Activated CD8-positive, alpha-beta memory T cell treated with anti-CD3 and anti-CD28 coated beads for 1 hour (primary cell): ENCODE measurements at regions not wholly inside any gene's neighbourhood (a gene's known extent, or its start where the extent isn't known, plus 50 kb on each side); places are given as distances from the start of the nearest gene placed in this dataset.
"Not testable (repeated sequence)": the region's sequence is repeated elsewhere in the genome, so short reads cannot be mapped to it uniquely, and the experiment has no call there.

Experiments
- DNase-seq, 2 donors: peaks; one replicate each; pipeline ENCODE4 v3.0.0-alpha.2; 2020; ENCODE audit warnings: low read depth in 1 of 2; ENCODE audit errors: extremely low read depth in 1 of 2

GRCh38 chr17:5943982-5944381, 126.2 kb upstream of the WSCD1 start:
- DNase-seq, result no peak

DNA sequence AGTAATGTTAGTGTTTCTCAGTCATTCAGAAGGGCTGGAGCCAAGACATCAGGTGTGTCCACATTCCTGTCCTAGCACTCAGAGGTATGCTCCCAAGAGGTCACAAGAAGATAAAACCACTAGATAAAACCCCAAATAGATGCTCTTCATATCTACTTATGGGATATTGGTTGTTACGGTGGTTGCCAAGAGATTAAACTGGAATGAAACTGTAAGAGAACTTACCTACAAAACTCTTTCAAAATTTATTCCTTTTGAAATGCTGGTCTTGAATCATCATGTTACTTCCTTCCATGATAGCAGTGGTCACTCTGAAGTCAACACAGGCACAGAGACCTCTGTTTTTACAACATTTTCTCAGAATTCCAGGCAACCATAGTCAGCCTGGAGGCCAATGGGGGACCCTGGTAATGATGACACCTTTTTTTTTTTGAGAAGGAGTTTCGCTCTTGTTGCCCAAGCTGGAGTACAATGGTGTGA, 122.4 kb upstream of the WSCD1 start:
- no peak for DNase-seq

- no peak for DNase-seq
These were observed 121.4 kb upstream of the WSCD1 start for GRCh38 chr17:5948811-5949210.

DNA sequence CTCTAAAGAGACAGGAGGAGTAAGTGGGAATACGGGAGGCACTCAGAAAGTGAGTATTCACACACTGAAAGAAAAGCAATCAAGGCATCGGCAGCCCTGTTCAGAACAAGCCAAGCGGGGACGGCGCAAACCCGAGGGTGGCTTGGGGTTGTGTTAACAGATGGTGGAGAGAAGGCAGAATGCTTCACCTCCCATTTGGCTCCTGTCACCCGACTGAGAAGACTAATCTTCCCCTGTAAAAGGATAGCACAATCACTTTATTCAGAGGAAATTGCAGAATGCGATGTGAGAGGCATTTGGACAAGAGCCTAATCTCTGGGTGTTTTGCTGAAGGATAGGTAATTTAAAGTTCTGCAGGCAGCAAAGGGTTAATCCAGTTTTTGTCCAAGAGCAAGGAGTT, 119.3 kb upstream of the WSCD1 start:
- no peak for DNase-seq

DNA sequence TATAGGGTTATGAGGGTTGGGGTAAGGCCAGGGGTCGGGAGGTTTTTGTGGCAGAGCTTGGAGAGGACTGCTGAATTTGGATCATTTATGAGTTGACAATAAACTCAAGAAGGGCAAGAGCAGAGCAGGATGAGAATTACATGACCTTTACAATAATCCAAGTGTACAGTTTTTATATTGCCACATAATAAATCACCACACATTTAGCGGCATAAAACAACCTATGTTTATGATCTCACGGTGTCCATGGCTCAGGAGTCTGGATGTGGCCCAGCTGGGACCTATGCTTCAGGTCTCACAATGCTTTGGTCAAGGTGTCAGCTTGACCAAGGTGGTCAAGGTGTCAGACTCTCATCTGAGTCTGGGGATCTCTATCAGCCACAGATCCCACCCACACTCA, 118.3 kb upstream of the WSCD1 start:
- no peak for DNase-seq

DNA sequence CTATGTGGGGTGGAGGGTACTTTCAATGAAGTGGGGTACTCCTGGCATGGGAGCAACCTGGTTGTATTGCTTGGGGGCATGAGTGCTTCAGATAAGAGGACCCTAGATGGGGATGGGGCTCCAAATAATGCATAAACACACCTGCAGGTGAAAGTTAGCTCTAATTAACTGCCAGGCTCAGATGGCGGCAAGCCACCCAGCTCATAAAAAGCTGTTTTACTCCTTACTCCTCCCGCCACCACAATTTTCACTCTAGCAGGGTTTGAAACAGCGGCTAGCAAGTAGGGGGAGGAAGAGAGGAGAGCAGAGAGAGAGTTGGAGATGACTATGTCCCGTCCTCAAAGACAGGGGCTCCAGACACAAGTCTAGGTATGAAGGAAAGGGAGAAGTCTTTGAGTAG, 117.7 kb upstream of the WSCD1 start:
- DNase-seq, result no peak

GRCh38 chr17:5955764-5956163, 114.4 kb upstream of the WSCD1 start:
- DNase-seq, result no peak

DNA sequence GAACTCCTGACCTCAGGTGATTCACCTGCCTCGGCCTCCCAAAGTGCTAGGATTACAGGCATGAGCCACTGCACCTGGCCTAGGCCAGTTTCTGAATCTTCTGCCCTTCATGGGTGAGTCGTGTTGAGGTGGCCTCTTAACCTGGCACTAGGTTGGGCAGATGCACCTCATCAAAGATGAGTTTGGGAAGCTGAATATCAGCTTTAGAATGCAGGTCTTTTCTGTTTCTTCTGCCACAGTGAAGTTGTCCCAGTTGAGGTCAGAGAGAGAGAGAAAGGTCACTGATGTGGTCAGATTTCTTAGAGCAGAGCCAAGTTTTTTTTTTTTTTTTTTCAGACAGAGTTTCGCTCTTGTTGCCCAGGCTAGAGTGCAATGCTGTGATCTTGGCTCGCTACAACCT, 111.3 kb upstream of the WSCD1 start:
- no peak for DNase-seq

GRCh38 chr17:5962371-5962770, 107.8 kb upstream of the WSCD1 start:
- DNase-seq, result no peak

DNA sequence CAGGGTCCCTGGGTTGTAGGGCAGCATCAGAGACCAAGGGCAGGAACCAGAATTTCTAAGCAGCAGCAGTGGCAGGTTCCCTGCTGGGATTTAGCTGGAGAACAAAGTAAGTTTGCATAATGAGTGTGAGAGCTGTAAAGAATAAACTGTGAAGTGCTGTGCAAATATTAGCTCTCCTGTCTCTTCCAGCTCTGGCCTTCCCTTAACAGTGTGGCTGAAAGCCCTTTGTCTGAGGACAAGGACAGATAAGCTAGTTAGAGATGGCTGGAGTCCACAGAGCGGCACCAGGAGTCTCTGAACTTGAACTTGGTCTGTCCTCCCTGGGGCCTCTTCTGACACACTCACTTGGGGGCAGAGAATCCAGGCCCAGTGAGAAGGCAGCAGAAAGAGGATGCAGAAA, 98.2 kb upstream of the WSCD1 start:
- no peak for DNase-seq

DNA sequence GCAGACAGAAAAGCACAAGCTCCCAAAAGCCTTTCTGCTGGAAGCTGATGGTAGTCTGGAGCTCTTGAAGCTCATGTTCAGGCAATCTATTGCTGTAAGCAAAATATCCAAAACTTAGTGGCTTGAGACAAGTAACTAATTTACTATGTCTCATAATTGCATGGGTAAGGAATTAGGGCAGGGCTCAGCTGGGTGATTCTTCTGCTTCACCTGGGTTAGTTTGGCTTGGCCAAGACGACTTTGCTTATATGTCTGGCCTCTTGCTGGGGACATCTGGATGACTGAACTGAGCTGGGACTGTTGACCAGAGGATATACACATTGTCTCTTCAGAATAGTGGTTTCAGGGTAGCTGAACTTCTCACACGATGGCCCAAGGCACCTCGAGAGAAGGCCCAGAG, 96.8 kb upstream of the WSCD1 start:
- DNase-seq, result no peak

DNA sequence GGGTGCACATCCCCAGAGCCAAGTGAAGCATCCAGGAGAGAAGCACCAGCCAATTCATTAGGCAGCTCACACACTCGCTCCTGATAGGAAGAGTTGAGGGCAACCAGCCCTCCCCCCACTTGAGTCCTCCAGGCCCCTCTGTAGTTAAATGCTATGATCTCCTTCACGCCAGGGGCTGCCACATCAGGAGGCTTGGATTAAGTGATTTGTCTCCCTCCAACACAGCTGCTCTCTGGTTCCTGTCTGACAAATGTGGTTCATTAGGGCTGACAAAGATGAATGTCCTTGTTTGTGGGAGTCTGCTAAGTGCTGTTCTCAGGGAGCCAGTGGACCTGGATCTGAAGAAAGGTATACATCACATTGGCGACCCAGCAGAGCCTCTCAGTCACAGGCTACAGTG, 94.5 kb upstream of the WSCD1 start:
- no peak for DNase-seq

DNA sequence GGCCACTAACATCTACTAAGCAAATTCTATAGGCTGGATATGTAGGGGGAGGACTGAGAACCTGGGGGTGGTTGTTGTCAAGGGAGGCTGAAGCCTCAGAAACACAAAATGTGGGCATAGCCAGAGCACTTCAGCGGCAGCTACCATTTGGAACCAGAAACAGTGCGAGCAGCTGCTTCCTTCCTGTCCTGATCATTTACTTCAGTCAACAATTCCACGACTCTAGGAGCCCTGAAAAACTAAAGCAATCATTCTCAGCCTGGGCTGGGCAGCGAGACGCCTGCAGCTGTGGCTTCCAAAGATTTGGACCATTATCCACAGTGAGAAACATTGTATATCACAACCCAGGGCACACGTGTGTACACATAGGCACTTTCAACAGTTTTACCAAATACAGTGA, 93.9 kb upstream of the WSCD1 start:
- DNase-seq, result no peak

DNA sequence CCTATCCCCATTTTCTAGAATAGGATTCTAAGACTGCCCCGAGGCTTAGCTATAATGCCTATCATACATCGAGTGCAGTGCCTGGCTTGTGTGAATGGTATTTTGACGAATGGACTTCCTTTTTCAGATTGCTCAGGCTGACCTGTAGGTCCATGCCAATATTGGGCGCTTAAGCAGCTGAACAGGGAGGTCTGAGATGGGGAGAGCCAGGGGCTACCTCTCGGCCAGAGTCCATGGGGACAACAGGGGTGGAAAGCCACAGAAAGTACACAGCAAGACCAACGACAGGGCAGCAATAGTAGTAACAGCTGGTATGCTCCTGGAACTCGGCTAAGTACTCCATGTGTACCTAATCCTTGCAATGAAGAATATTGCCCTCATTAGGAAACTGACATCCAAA, 91.7 kb upstream of the WSCD1 start:
- DNase-seq, result no peak

DNA sequence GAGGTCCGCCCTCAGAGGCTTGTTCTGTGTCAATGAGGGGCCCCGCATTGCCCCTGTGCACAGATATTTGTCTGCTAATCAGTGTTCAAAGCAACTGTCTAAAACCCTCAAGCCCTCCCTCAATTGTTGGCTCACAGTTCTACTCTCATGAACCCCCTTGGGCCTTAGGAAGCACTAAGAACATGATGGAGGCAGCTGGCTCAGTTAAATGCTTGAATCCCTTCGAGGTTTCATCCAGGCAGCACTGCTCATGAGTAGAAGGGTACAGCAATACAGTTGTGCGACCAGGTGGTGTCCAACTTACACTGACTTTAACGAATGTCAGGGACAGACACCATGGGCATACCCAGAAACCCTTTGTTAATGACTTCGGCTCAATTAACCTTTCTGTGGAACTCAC, 89.2 kb upstream of the WSCD1 start:
- no peak for DNase-seq

GRCh38 chr17:5986644-5987043, 83.5 kb upstream of the WSCD1 start:
- DNase-seq, result no peak

- no peak for DNase-seq
These were observed 69.8 kb upstream of the WSCD1 start for GRCh38 chr17:6000426-6000825.

GRCh38 chr17:6003221-6003620, 67.0 kb upstream of the WSCD1 start:
- not testable (repeated sequence) for DNase-seq

GRCh38 chr17:6005939-6006338, 64.2 kb upstream of the WSCD1 start:
- DNase-seq, result no peak

DNA sequence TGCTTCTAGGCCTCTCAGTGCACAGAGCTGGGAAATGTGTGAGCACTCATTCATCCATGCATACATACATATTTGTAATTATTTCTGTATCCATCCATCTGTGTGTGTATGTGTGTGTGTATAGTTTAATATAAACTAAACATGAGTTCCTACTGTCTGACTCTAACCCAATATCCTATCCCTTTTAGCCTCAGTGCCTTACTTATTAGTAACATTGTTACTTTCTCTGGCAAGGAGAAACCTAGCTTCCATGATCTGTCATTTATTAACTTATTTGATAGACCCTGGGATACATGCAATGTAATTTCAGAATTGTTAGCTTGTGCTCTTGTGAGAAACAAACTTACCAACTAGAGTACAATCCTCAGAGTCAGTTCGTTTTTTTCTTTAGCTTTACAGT, 59.0 kb upstream of the WSCD1 start:
- no peak for DNase-seq

GRCh38 chr17:6018788-6019187, 51.4 kb upstream of the WSCD1 start:
- no peak for DNase-seq

DNA sequence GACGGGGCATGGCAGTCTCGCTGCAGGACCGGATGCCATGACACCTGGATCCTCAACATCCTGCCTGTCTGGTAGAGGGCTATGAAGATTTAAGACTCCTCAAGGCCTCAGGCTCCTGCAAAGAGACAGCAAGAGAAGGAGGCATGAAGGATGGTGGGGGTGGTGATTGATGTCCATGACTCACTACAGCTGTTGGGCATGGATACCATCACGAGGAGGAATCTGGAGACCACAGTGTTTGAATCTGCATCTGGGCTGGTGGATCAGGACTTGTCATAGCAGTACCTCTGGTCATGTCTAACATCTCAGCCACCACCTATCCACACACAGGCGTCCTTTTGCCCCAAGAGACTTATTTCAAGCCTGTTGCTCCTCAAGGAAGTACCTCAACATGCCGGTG, 50.2 kb upstream of the WSCD1 start:
- no peak for DNase-seq

- DNase-seq, result no peak
These were observed 49.7 kb upstream of the WSCD1 start for GRCh38 chr17:6020376-6021010.
